HG03558 (cell line): ENCODE measurements at regions not wholly inside any gene's neighbourhood (a gene's known extent, or its start where the extent isn't known, plus 50 kb on each side); places are given as distances from the start of the nearest gene placed in this dataset.
"Not testable (repeated sequence)": the region's sequence is repeated elsewhere in the genome, so short reads cannot be mapped to it uniquely, and the experiment has no call there.

ENCODE experiments used
- ATAC-seq: cut with Tn5 transposase; IDR thresholded peaks from one replicate; pipeline ENCODE4 v1.9.1; 2021; ENCODE audit warnings: moderate number of reproducible peaks; ENCODE audit not compliant: unreplicated experiment; ENCODE audit errors: extremely low read depth

DNA sequence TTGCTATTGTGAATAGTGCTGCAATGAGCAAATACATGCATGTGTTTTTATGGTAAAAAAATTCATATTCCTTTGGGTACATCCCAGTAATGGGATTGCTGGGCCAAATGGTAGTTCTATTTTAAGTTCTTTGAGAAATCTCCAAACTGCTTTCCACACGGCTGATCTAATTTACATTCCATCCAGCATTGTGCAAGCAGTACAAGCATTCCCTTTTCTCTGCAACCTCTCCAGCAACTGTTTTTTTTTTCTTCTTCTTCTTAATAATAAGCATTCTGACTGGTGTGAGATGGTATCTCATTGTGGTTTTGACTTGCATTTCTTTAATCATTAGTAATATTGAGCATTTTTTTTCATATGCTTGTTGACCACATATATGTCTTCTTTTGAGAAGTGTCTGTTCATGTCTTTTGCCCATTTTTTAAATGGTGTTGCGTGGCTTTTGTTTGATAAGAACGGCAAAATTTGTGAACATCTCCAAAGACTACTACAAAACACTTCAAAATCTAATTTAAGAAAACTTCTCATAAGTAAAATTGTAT, 136.1 kb upstream of the MYO3A start:
- ATAC-seq = no peak

DNA sequence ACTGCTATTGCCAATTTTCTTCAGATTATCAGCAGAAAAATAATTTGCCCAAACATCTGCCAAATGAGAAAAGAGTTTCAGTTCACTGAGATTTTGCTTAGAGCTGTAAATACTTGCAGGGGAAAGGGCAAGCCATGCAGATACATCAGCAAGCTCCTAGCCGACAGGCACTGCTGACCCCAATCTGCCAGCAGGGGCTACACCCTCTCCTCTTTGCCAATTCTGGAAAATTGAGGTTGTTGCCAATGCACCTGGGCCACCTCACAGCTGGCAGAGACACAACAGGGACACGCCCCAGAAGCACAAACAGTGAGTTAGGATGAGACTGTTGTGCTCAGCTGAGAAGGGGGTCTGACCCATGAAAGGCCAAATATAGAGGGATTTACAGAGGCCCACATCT, 129.5 kb upstream of the MYO3A start:
- no peak for ATAC-seq

DNA sequence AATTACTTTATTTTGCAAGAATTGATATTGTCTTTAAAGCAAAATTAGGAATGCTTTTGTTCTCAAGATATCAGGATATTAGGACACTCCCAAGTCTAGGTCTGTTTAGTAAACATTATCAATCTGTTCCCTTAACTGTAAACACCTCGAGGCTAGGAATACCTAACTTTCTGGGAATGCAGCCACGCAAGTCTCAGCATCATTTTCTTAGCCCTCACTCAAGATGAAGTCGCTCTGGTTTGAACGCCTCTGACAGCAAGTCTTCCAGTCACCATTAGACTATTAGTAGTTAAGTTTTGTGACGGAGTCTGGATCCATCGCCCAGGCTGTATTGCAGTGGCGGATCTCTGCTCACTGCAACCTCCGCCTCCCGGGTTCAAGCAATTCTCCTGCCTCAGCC, 128.0 kb upstream of the MYO3A start:
- ATAC-seq = no peak

DNA sequence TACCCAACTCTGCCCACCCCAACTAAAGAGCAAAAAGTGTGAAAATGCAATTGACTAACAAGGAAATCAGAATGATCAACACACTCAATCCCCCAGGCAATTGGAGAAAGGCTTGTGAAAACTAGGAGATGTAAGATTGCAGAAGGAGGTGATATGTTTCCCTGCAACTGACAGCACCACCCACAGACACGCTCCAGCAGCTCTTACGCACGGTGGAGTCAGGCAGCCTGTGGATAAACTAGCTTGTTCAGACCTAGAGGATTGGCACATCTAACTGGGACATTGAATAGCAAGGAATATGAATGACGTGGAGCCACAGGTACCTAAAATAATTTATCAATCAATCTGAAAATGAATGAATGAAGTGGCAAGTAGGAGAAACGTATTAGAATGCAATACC, 125.7 kb upstream of the MYO3A start:
- ATAC-seq = no peak

DNA sequence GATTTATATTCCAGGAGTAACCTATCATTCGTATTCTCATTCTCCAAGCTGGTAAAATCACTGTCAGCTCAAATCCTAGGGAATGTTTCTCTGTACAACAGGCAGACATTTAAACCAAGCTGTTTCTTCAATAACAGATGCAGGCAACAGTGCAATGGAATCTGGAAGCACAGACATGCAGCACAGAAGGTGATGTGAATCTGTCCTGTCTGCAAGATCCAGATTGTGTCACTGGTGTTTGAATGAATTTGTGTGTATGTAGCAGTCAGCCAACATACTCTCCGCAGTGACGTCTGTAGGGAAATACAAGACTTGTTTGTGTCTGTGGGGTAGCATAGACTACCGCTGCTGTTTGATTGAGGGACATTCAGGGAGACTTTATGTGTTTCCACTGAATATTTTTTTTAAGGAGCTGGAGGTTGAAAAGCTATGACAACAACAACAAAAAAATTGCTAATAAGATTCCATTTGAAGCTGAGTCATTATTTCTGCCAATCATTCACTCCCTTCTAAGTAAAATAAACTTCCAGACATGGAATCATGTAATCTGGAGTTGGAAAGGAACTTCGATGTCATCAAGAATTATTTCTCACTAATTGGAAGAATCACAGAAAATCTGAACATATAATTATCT, 122.9 kb upstream of the MYO3A start:
- ATAC-seq = no peak

DNA sequence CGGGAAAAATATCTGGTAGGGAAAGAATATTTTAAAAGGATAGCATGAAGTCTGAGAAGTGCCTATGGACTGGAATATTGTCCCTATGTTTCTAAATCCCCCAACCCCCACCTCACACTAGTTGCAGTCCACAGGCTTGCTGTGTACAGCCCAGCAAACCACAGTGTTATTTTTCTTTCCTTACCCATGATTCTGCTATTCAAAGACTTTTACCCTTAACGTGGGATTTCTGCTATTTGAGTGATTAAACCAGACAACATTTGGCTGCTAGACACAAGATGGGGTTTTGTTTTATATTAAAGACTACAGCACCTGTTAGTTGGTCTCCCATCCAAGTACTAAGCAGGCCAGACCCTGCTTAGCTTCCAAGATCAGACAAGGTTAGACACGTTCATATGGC, 120.5 kb upstream of the MYO3A start:
- no peak for ATAC-seq

DNA sequence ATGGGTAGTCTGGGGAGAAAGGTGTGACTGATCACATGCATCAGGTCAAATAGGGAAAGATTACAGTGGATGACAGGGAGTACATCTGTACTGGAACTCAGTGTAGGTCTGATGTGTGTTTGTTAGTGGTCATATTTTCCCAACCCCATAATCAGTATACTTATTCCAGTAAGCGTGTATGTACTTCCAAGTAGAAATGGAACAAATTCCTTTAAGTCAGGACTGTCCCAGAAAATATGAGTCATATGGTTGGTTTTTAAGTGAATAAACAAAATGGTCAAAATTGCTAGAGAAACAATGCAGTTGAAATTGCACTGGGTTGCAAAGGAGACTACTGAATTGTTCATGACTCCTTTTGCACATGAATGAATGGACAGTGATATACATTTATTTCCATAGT, 118.8 kb upstream of the MYO3A start:
- ATAC-seq = no peak

DNA sequence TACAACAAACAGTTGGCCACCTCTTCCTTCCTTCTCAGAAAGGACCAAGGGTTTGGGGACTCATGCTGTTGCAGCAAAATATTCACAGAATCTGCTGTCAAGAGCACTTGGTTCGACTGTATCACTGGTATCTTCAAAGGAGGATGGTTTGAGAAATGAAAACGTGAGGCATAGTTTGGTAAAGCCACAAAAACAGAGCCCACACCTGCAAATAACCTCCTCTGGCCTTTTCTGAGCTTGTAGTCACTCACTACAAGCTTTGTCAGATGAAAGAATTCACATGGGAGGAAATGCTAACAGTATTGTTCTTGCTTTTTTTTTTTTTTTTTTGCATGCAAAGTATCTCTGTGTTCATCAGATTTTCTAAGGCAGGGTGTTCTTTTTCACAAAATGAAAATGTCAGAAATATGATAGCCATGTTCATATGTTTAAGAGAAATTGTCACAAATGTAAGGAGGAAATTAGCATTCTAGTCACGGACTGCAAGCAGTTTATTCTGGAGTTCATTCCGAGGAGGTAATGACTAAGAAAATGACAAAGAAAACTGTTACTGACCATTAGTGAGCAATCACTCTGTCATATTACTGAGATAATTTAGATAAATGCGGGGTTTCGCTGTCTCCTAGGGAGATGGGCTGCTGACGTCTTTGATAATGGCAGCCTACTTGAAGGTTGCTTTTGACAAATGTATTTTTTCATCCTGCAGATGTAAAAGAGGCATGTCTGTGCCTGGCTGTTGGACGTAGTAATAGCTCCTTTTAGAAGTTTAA, 117.8 kb upstream of the MYO3A start:
- no peak for ATAC-seq

DNA sequence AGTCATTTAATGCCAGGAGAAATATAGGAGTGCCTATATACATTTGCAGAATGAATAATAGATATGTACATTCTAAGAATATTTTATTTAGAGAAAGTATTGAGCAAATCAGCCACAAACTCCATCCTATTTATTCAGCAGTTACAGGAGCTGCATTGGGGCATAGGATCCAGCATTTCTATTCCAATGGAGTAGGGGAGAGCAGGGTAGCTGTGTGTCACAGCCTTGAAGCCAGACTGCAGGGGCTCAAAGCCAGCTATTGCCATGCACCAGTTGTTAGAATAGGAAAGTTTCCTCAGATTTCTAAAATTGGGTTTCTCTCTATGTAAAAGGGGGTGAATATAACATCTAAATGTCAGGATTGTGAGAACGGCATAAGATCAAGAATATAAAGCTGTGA, 116.8 kb upstream of the MYO3A start:
- ATAC-seq = no peak

DNA sequence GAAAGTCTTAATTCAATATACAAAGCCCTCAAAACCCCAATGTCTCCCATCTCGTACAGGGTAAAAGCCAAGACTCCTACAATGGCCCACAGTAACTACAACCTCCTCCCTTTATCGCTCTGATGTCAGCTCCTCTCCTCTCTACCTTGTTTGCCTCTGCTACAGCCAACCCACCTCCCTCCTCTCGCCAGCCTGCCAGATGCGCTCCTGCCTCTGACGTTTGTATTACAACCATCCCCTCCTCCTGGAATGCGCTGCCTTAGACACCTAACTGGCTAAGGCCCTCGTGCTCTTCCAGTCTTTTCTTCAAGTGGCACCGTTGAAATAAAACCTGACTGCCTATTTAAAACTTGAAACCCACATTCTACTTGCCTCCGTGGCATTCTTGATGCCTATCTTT, 115.3 kb upstream of the MYO3A start:
- ATAC-seq = no peak

DNA sequence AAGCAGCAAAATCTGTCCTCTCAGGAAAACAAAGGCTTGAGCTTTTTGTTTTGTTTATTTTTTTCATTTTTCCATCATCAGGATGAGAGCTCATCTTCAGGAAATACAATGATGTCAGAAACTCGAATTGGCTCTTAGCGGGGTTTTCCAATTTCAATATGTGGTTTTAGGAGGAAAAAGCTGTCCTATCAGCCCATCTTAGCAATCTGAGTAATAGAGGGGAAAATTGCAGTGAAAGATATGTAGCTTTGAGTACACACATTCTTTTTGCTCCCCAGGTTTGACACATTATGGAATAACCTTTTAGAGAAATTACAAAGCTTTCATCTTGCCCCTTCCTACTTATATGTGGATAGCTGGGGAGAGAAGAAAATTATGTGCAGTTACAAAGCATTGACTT, 113.6 kb upstream of the MYO3A start:
- no peak for ATAC-seq

DNA sequence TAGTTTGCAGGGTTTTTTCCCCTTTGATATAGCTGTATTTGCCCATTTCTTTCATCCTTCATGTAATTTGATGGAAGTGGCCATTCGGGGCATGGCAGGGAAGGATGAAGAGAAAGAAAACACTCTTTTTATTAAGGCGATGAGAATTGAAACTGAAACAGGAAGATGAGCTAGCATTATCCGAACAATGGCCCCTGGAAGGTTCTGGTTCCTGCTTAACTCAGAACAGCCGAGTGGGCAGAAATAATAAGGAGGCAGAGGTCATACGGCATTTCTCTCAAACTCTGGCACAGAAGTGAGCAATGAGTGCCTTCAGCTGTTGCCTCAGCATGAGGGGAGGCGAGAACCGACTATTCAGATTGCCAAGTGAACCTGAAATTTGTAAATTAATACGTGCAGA, 113.2 kb upstream of the MYO3A start:
- ATAC-seq = no peak

DNA sequence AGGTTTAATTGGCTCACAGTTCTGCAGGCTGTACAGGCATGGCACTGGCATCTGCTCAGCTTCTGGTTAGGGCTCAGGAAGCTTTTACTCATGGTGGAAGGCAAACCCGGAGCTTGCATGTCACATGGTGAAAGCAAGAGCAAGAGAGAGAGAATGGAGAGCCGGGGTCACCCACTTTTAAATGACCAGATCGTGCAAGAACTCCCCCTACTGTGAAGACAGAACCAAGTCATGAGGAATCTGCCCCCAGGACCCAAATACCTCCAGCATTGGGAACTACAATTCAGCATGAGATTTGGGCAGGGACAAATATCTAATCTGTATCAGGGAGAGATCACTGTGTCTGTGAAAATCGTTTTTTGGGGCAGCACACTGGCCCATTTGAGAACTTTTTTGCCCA, 110.0 kb upstream of the MYO3A start:
- ATAC-seq = no peak

DNA sequence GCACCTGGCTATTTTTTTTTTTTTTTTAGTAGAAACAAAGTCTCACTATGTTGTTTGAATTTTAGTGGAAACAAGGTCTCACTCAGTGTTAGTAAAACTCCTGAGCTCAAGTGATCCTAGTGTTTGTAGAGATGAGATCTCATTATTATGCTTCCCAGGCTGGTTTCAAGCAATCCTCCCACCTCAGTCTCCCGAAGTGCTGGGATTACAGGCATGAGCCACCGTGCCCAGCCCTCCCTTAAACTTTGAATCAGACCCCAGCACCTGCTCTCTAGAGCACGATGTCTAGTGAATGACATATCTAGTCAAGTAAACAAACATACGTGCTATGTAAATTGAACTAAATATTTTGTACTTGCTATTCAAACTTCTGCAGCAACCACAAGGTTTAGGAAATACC, 105.6 kb upstream of the MYO3A start:
- ATAC-seq = no peak

DNA sequence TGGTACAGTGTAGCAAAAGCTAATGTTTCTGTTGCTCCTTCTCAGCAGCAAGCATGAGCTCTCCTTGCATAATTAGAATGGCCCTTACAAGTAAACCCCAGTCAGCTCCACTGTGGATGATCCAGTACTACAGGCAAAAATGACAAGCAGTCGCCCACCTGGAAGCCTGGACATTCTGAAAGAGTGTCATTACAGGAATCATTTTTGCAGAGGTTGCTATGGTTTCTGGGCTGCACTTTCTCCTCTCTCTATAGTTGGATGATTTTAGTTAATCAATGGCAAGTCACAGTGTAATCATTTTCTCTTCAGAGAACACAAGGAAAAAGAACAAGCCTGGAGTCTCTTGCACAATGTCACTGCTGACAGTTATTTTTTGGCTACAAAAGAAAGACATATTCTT, 102.9 kb upstream of the MYO3A start:
- no peak for ATAC-seq

DNA sequence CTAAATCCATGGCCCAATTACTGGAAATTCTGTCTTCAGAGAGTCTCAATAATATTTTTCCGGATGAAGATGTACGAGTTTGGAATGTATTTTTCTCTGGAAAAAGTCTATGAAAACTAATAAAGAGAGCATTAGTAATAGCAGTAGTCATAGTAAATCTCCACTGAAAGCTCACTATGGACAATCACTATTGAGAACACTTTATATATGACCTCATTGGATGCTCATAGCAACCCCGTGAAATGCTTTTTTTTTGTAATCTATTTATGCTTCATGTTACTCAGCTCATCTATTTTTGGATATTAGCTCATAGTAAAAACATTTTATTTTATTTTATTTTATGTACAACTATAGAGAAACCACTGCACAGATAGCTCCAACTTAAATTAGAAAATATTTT, 94.3 kb upstream of the MYO3A start:
- no peak for ATAC-seq

DNA sequence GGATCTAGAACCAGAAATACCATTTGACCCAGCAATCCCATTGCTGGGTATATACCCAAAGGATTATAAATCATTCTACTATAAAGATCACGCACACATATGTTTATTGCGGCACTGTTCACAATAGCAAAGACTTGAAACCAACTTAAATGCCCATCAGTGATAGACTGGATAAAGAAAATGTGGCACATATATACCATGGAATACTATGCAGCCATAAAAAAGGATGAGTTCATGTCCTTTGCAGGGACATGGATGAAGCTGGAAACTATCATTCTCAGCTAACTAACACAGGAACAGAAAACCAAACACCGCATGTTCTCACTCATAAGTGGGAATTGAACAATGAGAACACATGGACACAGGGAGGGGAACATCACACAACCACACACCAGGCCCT, 93.2 kb upstream of the MYO3A start:
- not testable (repeated sequence) for ATAC-seq

DNA sequence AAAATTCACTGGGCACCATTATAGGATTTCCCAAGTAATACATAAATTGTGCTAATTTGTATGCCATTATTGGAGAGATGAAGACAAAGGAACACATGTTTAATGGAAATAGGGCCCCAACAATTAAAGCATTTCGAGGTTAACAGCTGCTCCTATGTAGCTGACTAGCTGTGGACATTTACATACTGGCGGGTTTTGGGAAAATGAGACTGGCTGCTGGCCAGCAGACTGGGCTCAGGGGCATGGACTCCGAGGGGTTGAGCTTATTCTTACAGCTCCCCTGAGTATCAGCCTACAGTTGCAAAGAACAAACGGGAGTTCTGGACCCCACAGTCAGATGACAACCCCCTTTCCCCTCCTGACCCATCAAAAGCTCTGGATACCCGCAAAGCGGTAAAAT, 91.9 kb upstream of the MYO3A start:
- no peak for ATAC-seq

DNA sequence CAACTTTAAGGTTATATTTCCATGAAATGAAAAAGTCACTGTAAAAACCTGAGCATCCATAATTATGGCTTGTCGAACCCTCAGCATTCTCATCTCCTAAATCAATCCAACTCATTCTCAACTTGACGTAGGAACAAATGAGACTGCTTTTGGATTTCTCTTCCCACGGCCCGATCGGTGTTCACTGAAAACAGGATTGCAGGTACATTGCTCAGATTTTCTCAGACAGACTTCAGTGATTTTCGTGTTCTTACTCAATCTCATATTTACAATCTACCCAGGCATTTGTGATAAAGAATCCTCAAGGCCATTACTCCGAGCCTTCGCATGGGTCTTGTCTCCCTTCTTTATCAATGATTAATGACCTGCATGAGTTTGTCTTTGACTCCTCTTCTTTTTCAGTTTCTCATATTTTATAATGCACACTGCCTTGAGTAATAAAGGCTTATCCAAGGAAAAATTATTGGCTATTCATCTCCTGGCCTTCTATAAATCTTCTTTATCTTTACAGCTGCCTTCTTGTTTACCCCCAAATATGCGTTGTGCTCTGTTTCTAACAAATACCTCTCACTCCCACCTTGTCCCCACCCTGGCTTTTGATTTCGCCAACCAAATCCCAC, 90.4 kb upstream of the MYO3A start:
- no peak for ATAC-seq

DNA sequence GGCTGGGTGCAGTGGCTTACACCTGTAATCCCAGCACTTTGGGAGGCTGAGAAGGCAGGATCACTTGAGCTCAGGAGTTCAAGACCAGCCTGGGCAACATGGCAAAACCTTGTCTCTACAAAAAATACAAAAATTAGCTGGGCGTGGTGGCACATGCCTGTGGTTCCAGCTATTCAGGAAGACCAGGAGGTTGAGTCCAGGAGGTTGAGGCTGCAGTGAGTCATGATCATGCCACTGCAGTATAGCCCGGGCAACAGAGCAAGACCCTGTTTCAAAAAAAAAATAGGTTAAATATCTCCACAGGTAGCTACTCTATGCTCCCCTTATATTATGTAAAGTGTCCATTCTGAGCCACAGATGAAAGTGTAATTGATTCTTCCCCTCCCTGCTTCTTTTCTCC, 89.3 kb upstream of the MYO3A start:
- ATAC-seq = not testable (repeated sequence)

DNA sequence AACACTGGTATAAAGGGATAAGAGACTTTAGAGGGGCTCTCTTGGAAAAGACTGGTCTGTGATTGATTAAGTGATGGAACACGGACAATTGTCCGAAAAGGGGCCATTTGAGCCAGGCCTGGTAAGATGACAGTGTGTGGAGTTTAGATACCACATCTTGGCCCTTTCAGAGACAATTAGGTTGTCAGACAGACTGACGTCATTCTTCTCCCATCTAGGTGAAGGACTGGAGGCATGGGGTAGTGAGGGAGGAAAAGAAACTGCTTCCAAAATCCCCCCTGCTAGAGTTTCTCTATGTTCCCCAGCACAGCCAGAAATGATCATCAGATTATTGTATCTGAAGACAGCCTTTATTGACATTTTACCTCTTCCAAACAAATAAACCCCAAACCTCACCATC, 84.8 kb upstream of the MYO3A start:
- no peak for ATAC-seq

DNA sequence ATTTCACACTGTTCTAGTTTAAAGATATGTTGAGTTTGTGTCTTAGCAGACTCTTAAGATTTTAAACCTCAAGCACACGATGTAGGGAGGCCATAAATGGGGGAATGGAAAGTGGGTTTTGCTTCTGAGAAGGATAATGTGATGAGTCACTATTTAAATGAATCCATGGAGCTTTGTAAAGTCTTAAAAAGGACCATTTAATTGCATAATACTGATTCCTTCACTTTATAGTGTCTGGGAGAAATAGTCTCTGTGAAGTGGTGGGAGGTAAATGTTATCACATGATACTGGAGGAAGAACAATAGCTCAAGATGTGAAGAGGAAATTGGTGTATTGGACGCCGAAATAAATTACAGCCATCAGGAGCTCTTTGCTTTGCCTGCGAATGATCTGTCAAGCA, 84.0 kb upstream of the MYO3A start:
- ATAC-seq = no peak
